HG02973 (cell line): ENCODE measurements at regions not wholly inside any gene's neighbourhood (a gene's known extent, or its start where the extent isn't known, plus 50 kb on each side); places are given as distances from the start of the nearest gene placed in this dataset.
"Not testable (repeated sequence)": the region's sequence is repeated elsewhere in the genome, so short reads cannot be mapped to it uniquely, and the experiment has no call there.

Source experiments
- ATAC-seq: cut with Tn5 transposase; IDR thresholded peaks from one replicate; pipeline ENCODE4 v1.9.1; 2021; ENCODE audit warnings: moderate library complexity; ENCODE audit not compliant: unreplicated experiment

DNA sequence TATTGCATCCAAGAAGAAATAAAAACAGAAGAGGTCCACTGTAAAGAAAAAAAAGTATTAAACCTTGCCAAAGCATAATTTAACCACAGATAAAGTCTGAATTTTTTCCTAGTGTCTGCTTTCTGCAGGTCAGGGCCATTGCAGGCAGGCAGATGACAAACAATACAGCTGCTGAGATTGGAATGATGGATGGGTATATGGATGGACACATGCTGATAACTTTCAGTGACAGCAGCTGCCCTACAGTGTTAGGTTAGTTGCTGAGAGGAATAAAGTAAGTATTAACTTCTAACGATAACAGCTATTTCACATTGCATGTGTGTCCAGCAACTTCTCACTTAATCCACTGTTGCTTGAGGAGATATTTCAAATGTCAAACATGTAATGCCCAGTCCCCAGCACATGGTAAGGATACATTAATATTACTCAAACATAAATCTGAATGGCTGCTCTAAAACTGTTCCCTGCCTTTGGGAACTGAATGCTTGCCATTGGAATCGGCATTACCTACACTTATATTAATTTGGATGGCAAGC lies 515.3 kb downstream of the RMST start:
- no peak for ATAC-seq

- ATAC-seq, result no peak
Measured at GRCh38 chr12:97982684-97983083, 520.1 kb downstream of the RMST start.

DNA sequence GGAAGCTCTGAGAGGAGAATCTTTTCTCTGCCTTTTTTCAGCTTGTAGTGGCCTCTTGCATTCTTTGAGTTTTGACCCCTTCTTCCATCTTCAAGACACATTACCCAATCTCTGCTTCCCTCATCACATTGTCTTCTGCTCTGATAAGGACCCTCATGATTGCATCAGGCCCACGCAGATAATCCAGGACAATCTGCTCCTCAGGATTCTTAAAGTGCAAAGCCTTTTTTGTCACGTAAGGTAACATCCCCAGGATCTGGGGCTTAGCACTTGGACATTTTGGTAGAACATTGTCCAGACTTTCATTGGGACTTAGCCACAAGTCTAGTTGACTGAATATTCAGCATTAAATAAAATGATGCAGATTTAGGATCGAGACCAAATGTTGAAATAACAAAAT lies 521.2 kb downstream of the RMST start:
- ATAC-seq, result no peak

DNA sequence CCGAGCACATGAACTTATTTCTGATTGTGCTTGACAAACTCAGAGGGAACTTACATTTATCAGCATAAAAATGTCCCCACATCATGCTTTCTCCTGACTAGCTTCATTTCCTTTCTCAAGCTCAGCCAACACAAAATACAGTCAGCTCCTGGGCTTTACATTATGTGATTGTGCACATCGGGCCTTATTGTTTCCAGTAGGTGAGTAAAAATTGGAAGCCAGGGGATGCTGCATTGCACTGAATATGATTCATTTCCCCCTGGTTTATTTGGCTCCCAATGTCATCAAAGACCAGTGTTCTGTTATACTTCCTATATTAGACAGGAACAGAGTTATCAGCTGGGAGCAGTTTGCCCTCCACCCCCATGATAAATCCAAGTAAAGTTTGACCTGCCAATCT lies 521.8 kb downstream of the RMST start:
- no peak for ATAC-seq

GRCh38 chr12:97984974-97985580 lies 522.5 kb downstream of the RMST start:
- no peak for ATAC-seq

GRCh38 chr12:97985834-97986233 lies 523.2 kb downstream of the RMST start:
- ATAC-seq, result no peak

DNA sequence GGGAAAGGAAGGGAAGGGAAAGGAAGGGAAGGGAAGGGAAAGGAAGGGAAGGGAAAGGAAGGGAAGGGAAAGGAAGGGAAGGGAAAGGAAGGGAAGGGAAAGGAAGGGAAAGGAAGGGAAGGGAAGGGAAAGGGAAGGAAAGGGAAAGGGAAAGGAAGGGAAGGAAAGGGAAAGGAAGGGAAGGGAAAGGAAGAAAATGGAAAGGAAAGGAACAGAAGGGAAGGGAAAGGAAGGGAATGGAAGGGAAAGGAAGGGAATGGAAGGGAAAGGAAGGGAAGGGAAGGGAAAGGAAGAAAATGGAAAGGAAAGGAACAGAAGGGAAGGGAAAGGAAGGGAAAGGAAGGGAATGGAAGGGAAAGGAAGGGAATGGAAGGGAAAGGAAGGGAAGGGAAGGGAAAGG lies 526.0 kb downstream of the RMST start:
- not testable (repeated sequence) for ATAC-seq

DNA sequence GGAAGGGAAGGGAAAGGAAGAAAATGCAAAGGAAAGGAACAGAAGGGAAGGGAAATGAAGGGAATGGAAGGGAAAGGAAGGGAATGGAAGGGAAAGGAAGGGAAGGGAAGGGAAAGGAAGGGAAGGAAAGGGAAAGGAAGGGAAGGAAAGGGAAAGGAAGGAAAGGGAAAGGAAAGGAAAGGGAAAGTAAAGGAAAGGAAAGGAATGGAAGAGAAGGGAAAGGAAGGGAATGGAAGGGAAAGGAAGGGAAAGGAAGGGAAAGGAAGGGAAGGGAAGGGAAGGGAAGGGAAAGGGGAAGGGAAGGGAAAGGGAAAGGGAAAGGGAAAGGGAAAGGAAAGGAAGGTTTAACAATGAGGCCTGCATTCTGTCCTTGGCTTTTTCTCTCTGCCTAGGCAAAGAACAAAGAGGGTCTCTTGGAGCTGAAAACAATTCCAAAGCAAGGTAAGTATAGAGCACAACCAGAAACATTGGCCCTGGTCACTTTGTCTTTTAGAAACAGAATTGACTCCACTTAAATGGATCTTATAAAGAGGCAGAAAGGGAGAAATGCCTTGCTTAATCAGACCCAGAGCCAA lies 525.9 kb upstream of the TMPO start:
- ATAC-seq, result no peak

DNA sequence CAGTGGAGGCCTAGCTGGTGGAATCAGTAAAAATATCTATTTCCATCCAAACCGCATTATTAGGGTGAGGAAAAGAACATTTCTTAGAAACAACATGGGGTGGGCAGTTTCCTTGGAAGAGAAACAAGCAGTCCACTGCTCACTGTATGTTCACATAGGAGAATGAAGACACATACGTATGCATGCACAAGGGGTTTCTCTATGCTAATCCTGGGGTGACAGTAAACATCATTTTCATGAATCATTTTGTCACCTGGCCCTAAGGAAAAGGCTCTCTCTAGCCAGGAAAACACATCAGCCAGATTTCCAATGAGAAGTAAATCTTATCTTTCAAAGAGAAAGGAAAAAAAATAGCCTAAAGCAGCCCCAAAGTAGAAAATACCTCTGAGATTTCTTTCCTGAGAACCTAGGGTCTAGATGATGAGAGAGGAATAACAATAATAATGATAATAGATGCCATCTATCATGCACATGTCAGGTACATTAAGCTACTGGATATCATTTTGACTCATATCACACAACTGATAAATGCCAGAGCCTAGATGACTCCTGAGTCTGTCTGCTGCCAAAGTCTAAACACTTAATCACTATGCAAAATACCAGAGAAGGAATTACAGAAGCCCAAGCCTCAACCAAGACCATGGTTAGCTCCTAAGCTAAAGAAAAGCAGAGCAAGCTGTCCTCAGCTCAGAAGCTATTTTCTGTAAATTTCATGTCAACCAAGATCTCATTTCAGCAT lies 520.5 kb upstream of the TMPO start:
- no peak for ATAC-seq

DNA sequence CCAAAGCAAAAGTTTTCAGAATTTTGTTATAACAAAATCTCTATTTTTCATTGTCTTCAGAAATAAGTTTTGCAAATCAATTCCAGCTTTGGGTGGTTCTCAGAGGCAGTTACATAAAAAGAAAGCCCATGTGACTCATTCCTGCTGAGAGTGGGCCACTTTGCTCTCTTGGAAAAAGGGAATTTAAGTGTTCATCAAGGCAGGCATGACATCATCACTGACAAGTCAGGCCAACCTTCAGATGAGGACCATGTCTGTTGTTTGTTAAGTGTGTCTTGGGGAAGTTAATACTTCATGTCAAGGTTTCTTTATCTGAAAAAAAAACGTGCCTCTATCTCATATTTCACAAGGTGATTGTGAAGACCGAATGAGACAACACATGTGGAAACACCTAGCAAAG lies 519.8 kb upstream of the TMPO start:
- ATAC-seq, result no peak

DNA sequence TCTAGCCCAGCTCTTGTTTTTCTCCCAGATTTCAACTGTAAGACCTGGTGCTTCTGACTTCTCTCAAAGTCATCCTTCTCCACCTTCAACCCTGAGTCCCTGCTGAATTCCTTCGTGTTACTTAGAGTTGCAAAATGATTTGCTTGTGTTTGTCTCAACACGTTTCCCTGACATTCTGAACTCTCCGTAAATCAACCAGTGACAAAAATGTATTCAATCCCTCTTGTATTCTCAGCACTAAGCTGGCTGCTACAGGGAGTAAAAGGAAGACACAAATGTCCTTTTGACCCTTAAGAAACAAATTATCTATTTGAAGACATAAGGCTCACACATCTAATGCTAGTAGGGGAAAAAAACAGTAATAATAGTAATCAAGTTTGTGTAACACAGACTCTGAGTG lies 514.0 kb upstream of the TMPO start:
- ATAC-seq, result no peak

GRCh38 chr12:98002887-98003493 lies 512.4 kb upstream of the TMPO start:
- ATAC-seq, result peak; percentile 69

- no peak for ATAC-seq
Measured at GRCh38 chr12:98007963-98008362, 507.4 kb upstream of the TMPO start.

DNA sequence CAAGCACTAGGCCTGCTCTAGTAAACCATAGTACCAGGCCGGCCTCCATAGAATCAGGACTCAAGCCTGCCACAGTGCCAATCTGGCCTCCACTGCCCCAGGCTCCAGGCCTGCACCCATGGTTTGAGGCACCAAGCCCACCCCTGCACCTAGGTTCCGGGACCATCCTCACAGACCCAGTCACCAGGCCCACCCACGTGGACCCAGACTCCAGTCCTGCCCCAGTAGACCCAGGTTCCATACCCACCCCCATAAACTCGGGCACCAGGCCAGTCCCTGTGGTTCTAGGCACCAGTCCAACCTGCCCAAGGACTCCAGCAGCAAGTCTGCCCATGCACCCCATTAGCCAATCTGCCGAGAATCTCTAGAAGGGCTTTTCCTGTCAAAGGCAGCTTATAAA lies 501.8 kb upstream of the TMPO start:
- ATAC-seq, result no peak

GRCh38 chr12:98018836-98019235 lies 496.6 kb upstream of the TMPO start:
- no peak for ATAC-seq

DNA sequence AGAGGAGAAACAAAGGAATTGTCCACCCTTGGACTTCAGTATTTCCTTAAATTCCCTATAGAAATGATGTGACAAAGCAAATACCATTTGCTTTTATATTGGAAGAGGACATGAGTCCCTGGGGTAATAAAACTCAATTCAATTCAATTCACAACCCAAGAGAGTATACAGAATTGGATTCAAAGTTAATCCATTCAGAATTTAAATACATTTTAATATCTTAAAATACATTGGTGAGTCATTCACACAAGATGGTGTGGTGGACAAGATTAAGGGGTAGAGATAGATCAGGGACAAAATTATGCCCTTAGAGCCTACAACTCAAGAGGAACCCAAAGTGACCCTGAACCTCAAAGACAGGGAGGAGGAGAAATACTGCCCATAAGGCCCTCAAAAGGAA lies 495.0 kb upstream of the TMPO start:
- ATAC-seq, result no peak

GRCh38 chr12:98022961-98023360 lies 492.4 kb upstream of the TMPO start:
- ATAC-seq, result no peak

DNA sequence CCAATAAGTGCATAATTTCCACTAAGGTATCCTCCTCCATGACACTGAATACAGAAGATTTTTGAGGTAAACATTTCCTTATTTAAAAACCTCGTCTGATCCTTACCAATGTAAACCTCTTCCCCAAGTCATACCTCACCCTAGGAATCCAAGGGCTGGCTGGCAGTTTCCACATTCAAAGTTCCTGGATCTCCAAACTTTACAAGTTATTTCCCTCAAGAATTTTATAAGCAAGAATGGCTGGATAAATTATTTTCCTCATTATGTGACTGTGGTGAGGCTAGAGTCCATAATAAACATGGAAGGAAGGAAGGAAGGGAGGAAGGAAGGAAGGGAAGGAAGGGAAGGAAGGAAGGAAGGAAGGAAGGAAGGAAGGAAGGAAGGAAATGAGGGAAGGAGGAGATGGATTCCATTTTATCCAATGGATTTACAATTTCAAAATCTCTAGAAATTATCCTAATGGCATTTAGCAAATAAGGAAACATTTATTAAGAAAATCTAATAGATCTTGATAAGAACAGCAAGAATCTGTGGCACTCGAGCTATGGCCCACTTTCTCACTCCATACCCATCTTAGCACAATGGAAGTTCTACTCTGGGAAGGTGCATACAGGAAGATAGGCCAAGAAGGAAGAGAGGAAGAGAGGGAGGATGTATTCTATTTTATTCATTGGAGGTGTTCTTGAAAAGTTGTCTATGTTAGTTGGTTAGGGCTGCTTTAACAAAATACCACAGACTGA lies 477.8 kb upstream of the TMPO start:
- ATAC-seq, result no peak

- ATAC-seq, result no peak
Measured at GRCh38 chr12:98042668-98043067, 472.7 kb upstream of the TMPO start.

DNA sequence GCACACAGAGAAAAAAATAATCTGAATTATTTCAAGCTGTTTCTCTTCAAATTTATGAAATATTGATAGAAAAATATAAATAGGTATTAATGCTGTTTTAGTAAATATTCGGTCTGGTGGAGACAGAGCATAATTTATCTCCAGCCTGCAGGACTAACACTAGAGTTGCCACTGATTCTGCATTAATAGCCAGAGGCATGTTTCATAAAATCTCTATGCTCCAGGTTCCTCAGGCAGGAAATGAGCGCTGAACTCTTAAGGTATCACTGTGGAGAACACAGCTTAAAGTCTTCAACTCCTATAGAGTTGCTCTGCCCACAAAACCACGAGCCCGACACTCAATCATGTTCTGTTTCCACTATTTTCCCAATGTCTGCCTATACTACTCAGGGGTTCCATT lies 470.0 kb upstream of the TMPO start:
- ATAC-seq, result no peak

- ATAC-seq, result no peak
Measured at GRCh38 chr12:98048326-98048725, 467.1 kb upstream of the TMPO start.
